ENCODE measurements at regions not wholly inside any gene's neighbourhood (a gene's known extent, or its start where the extent isn't known, plus 50 kb on each side); places are given as distances from the start of the nearest gene placed in this dataset.

GRCh38 chr11:8326337-8326736, 62.7 kb upstream of the LMO1 start:
- TF ChIP-seq CTCF (IDR thresholded peaks at IDR 0.05) (no peak), POLR2A (IDR thresholded peaks at IDR 0.05) (no peak), EP300 (IDR thresholded peaks at IDR 0.05) (no peak)
